A673 (cell line): ENCODE measurements at regions not wholly inside any gene's neighbourhood (a gene's known extent, or its start where the extent isn't known, plus 50 kb on each side); places are given as distances from the start of the nearest gene placed in this dataset.

Experiments
- BruUV-seq: library from RNA; stranded (reverse); fragments of 400-500 nt; replicated peaks from 2 replicates; lab custom pipeline; 2021; lab: Mats Ljungman, UMichigan
- CTCF ChIA-PET: fragments of 300-600 bp; sonication (Branson Sonifier 250); formaldehyde crosslinking; loops from one replicate; lab custom pipeline; 2022; ENCODE audit warnings: antibody characterized with exemption; lab: Charles Lee
- POLR2A ChIA-PET: fragments of 300-600 bp; sonication (Branson Sonifier 250); formaldehyde crosslinking; loops from one replicate; lab custom pipeline; 2022; ENCODE audit warnings: antibody characterized with exemption; ENCODE audit not compliant: low non-redundant PET; lab: Charles Lee
- DNase-seq: peaks from one replicate; pipeline ENCODE4 v3.0.0-alpha.2; 2015; ENCODE audit warnings: low spot score
- H3K27ac ChIP-seq: fragments of 200-600 bp; sonication (generic); 2 replicates; pipeline ENCODE4 v1.5.1; 2016; ENCODE audit warnings: mixed run types, low read depth, mild to moderate bottlenecking, mixed read lengths, antibody characterized with exemption, low read length; ENCODE audit not compliant: poor library complexity, severe bottlenecking
- H3K27me3 ChIP-seq: fragments of 200-600 bp; sonication (generic); replicated peaks from 2 replicates; pipeline ENCODE4 v1.6.1; 2017; ENCODE audit warnings: mixed run types, low read depth, mild to moderate bottlenecking, mixed read lengths, antibody characterized with exemption, low read length; ENCODE audit not compliant: insufficient read depth, poor library complexity
- H3K36me3 ChIP-seq: fragments of 200-600 bp; sonication (generic); 2 replicates; pipeline ENCODE4 v1.6.1; 2016; ENCODE audit warnings: mixed run types, mild to moderate bottlenecking, mixed read lengths, antibody characterized with exemption, low read length; ENCODE audit not compliant: insufficient read depth, poor library complexity, severe bottlenecking
- H3K4me1 ChIP-seq: fragments of 200-600 bp; sonication (generic); 2 replicates; pipeline ENCODE4 v1.6.1; 2017; ENCODE audit warnings: mixed run types, mild to moderate bottlenecking, mixed read lengths, antibody characterized with exemption, low read length; ENCODE audit not compliant: insufficient read depth, poor library complexity, severe bottlenecking
- H3K4me3 ChIP-seq: fragments of 200-600 bp; sonication (generic); 2 replicates; pipeline ENCODE4 v1.5.1; 2016; ENCODE audit warnings: low read depth, mixed run types, mild to moderate bottlenecking, mixed read lengths, low read length; ENCODE audit not compliant: poor library complexity, severe bottlenecking
- H3K9me3 ChIP-seq: fragments of 200-600 bp; sonication (generic); 2 replicates; pipeline ENCODE4 v1.6.1; 2016; ENCODE audit warnings: mixed run types, low read depth, mild to moderate bottlenecking, mixed read lengths, antibody characterized with exemption, low read length; ENCODE audit not compliant: poor library complexity, severe bottlenecking
- CTCF ChIP-seq: fragments of 300-800, 200-600 bp; sonication (generic); conservative IDR thresholded peaks from 2 replicates; pipeline ENCODE4 v1.5.1; 2017; ENCODE audit warnings: low read depth, mild to moderate bottlenecking, antibody characterized with exemption, low read length, moderate library complexity, mixed read lengths
- EZH2 ChIP-seq: fragments of 200-600 bp; sonication (generic); IDR thresholded peaks from 2 replicates; pipeline ENCODE4 v1.6.1; 2017; ENCODE audit warnings: borderline replicate concordance, low read depth, mild to moderate bottlenecking, mixed read lengths, antibody characterized with exemption, low read length; ENCODE audit not compliant: poor library complexity, severe bottlenecking
- intact Hi-C: fragments of 100-400 bp; cut with micrococcal nuclease; formaldehyde crosslinking; loops from one replicate; pipeline ENCODE4 v1.10.0; 2022; ENCODE audit not compliant: unreplicated experiment

GRCh38 chr9:2267181-2267745, 252.1 kb downstream of the SMARCA2 start:
- BruUV-seq: no TSS peak
- intact Hi-C loops: loop anchor here (10.0 kb wide), 1 partner anchor 58 kb away; no protein-coding TSS in a partner anchor
- Histone ChIP-seq H3K4me3 (no peak overlapping the region), H3K36me3 (no peaks in the 10 kb centered on the region), H3K27me3 (no peaks in the 10 kb centered on the region), H3K4me1 (no peaks in the 10 kb centered on the region), H3K9me3 (no peaks in the 10 kb centered on the region), H3K27ac (no peak overlapping the region)
- no peak for DNase-seq
- ChIA-PET CTCF (no interaction called here), POLR2A (interaction anchor here (0.6 kb wide), 1 partner anchor 91 kb away, joined by 3 read pairs; no protein-coding TSS in a partner anchor)
- TF ChIP-seq CTCF: no peak
- TF ChIP-seq EZH2: no peak

- Histone ChIP-seq H3K4me1 (no peaks in the 10 kb centered on the region), H3K36me3 (no peaks in the 10 kb centered on the region), H3K27me3 (peaks cover 7% of the 10 kb centered on the region)
Measured at GRCh38 chr9:2269778-2270177, 254.6 kb downstream of the SMARCA2 start.

GRCh38 chr9:2270565-2270964, 255.4 kb downstream of the SMARCA2 start:
- no peak for TF ChIP-seq EZH2
- TF ChIP-seq CTCF: no peak
- peaks cover 7% of the 10 kb centered on the region for H3K27me3 ChIP-seq
- H3K4me3 ChIP-seq: no peak overlapping the region
- ChIA-PET CTCF (no interaction called here), POLR2A (no interaction called here)
- no peaks in the 10 kb centered on the region for H3K9me3 ChIP-seq
- no peaks in the 10 kb centered on the region for H3K4me1 ChIP-seq
- no peak overlapping the region for H3K27ac ChIP-seq
- intact Hi-C loops: no loop called here
- no peak for DNase-seq
- BruUV-seq: no TSS peak
- no peaks in the 10 kb centered on the region for H3K36me3 ChIP-seq

More at GRCh38 chr9:2269778-2270177, 254.6 kb downstream of the SMARCA2 start:
- CTCF ChIA-PET: no interaction called here
- intact Hi-C loops: loop anchor here (10.0 kb wide), 1 partner anchor 55 kb away; no protein-coding TSS in a partner anchor
- Histone ChIP-seq H3K4me3 (no peak overlapping the region), H3K9me3 (no peaks in the 10 kb centered on the region), H3K27ac (no peak overlapping the region)
- no TSS peak for BruUV-seq
- no peak for TF ChIP-seq CTCF
- no peak for TF ChIP-seq EZH2
- no peak for DNase-seq
- POLR2A ChIA-PET: no interaction called here
